SW 1271 (cell line): ENCODE measurements at regions not wholly inside any gene's neighbourhood (a gene's known extent, or its start where the extent isn't known, plus 50 kb on each side); places are given as distances from the start of the nearest gene placed in this dataset.

Source experiments
- DNase-seq, 2 experiments: peaks; one replicate each; lab custom pipeline; 2025; lab: John Stamatoyannopoulos, UW

GRCh38 chr4:163966612-163967011 lies 472.1 kb downstream of the TMA16 start:
- DNase-seq = no peak

- no peak for DNase-seq
Measured at GRCh38 chr4:163967263-163967662, 472.8 kb downstream of the TMA16 start.

GRCh38 chr4:163967710-163968109 lies 473.2 kb downstream of the TMA16 start:
- no peak for DNase-seq

DNA sequence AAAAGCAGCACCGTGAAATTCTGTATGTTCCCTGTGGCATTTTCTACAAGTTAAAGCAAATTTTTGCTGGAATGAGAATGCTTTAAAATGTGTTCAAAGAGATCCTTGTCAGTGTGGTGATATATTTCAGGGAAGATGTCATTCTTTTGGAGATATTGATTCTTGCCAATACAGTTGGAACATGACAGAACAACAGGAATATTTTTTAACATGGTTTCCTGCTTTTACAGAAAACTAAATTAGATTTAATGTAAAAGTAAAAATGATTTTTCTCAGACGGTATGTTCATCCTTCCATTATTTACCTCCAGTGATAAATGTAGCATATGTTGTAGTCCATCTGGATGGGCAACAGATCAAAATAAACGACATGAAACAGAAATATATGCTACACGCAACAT lies 474.8 kb downstream of the TMA16 start:
- DNase-seq = no peak

GRCh38 chr4:163976588-163976987 lies 482.1 kb downstream of the TMA16 start:
- DNase-seq = no peak

DNA sequence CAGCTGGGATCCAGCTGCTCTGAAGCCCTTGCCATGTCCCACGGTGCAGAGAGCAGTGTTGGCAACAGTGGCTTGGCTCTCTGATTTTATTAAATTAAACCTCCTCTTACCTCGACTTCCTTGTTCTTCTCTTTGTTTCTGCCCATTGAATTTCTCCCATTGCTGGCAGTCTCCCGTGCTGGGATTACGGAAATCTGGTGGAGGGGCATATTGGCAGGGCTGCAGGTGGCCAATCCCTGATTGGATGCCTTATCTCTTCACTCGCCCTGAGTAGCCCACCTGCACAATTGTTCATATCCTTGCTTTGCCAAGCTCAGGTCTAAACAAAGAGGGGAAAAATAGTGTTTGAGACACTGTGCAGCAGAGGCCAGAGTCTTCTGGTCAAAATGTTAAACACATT lies 493.9 kb downstream of the TMA16 start:
- no peak for DNase-seq

GRCh38 chr4:163988865-163989264 lies 494.4 kb downstream of the TMA16 start:
- no peak for DNase-seq

DNA sequence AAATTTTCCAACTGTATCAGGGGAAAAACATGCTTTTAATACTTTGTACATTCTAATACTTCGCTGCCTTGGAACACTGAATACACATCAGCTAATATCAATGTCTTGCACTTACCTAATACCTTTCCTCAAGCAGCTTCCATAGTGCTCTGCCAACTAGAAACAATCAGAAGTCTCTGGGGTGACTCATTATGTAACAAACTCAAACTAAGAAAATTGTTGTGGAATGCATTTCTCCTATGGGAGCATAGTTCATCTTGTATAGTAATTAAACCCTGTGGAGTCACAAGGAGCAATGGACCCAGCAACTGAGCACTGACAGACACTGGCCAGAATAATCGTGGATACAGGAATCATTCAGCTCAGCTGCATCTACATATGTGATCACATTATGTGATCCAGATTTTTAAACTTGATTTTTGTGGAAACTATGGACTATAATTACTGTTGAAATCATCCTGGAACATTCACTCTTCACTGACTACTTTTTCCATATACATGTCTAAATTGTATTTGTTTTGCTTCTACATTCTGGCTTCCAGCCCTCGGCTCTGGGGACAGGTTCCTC lies 496.9 kb downstream of the TMA16 start:
- no peak for DNase-seq

DNA sequence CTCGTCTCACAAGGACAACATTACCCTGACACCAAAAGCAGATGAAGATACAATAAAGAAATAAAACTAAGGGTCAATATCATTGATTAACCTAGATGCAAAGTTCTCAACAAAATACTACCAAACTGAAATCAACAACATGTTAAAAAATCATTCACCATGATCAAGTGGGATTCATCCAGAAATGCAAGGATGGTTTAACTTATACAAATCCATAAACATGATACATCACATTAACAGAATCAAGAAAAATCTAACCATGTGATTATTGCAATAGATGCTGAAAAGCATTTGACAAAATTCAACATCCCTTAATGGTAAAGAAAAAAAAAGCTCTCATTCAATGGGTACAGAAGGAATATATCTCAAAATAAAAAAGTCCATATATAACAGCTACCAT lies 514.9 kb downstream of the TMA16 start:
- no peak for DNase-seq

DNA sequence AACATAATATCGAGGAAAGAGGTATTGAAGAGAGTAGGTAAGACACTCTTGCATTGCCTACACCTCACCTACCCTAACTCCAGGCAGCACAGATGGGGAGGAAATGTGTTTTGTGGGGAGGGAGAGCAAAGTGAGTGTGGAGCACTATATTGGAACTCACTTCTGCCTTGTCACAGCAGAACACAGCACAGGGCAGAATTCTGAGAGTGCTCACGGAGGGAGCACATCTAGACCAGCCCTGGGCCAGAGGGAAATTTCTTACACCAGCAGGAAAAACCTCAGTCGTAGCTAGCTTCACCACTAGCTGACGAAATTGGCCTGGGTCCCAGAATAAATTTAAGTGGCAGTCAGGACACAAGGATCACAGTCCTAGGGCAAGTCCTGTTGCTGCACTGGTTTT lies 517.3 kb downstream of the TMA16 start:
- no peak for DNase-seq

GRCh38 chr4:164012396-164013027 lies 518.0 kb downstream of the TMA16 start:
- peak in 1 of 2 experiments; percentile 2 for DNase-seq

GRCh38 chr4:164021947-164022346 lies 527.5 kb downstream of the TMA16 start:
- DNase-seq = no peak

- DNase-seq = no peak
Measured at GRCh38 chr4:164023214-164023613, 528.7 kb downstream of the TMA16 start.

DNA sequence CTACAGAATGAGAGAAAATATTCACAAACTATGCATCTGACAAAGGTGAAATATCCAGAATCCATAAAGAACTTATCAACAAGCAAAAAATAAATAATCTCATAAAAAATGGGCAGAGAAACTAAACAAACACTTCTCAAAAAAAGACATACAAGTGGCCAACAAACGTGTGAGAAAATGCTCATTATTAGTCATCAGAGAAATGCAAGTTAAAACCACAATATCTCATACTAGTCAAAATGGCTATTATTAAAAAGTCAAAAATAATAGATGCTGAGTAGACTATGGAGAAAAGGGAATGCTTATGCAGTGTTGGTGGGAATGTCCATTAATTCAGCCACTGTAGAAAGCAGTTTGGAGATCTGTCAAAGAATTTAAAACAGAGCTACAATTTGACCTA lies 533.3 kb downstream of the TMA16 start:
- DNase-seq = no peak

DNA sequence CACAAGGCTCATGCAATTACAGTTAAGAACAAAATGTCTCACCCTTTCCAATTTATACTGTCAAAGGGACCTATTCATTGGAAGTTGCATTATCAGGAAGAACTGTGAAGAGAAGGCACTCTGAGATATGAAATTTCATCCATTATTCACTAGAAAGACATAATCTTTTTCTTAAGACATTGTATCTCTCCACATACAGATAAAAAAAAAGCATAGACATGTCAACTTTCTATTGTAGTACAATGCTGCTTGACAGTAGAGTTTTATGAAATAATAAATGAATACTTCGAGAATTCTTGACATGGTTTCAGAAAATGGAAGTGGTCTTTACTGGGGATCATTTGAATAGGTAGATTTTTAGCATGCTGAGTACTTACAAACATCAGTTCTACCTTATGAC lies 545.0 kb downstream of the TMA16 start:
- DNase-seq = no peak

DNA sequence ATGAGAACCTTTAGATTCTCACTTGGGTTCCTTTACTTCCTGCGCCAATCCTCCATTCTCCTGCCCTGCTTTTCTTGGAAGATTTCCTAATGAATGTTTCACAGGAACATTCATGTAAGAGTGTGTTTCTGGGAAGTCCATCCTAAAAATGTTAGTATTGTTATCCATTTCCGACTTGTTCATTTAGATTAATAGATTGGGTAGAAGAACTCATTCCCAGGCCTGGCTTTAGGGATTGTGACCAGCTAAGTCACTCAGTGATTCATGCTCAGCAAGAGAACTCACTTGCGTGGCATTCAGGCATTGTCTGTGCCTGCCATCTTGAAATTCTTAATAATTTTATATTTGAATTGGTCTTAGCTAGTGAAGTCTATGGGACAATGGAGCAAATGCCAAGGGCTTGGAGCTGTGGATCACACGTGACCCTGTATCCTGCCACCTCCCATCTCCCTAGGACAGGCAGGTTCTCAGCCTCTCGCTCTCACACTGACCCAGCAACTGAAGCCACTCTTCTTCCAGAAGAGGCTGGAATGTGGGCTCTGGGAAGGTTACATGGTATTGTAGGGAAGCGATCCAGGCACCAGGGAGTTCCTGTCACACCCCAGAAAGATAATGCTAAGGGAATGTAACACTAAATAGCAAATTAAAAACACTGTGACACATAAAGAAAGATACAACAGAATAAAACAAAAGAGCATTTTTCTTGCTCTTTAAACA lies 562.1 kb downstream of the TMA16 start:
- DNase-seq = no peak

DNA sequence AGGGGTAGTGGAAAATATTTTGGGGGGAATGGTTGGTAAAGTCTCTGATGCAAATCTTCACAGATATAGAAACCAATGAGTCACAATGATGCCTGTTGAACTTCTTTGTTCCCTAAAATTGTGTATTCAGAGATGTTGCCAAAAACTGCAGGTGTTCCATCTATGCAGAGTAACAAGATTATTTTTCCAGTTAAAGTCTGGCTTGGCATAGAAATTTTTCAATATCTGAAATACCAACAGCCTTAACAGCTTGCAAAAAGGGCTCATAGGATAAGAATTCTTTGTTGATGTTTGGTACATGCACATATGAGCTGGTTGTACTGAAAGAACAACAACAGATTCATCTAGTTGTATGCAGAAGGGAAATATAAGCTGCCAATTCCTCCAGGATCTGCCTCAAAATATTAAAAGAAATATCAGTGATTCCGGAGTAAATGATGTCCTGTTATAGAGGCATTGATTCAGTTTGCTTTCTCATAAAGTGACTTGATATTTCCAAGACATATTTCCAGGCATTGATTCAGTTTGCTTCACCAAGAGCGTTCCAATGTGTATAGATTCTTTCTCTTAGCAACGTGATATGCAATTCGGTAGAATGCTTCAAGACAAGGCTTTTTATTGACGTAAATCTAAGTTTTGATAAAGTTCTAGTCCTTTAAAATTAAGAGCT lies 564.4 kb downstream of the TMA16 start:
- DNase-seq = no peak

GRCh38 chr4:164060456-164060855 lies 566.0 kb downstream of the TMA16 start:
- no peak for DNase-seq

- no peak for DNase-seq
Measured at GRCh38 chr4:164068392-164068791, 573.9 kb downstream of the TMA16 start.

DNA sequence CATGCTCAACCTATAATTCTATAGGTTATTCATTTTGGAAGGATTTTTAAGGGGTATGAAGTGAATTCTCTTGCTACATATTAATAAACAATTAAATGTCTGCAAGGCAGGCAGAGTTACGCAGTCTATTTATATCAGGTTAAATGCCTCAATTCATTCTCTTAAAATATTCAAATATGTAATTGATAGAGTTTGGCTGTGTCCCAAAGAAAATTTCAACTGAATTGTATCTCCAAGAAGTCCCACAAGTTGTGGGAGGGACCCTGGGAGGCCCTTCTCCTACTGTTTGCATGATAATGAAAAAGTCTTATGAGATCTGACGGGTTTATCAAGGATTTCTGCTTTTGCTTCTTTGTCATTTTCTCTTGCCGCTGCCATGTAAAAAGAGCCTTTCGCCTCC lies 576.1 kb downstream of the TMA16 start:
- DNase-seq = no peak

DNA sequence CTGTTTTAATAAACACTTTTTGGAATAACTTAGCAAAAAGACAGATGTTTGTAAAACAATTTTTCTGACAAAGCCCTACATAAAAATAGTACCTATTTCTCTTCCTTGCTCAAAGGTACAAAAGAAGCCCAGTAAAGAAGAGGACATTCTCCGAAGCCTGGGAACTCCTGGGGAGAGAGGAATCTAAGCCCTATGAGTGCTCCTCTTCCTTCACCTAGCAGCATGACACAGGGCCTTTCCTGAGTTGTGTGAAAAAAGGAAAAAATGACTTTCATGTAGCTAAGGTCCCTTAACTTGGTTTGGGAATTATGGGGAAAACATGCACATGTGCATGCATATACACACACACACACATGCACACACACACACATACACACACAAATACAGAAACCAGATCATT lies 586.9 kb downstream of the TMA16 start:
- no peak for DNase-seq

GRCh38 chr4:164081801-164082200 lies 587.3 kb downstream of the TMA16 start:
- DNase-seq = no peak

GRCh38 chr4:164087733-164088132 lies 593.2 kb downstream of the TMA16 start:
- no peak for DNase-seq
